NOMO-1 (cell line): ENCODE measurements at regions not wholly inside any gene's neighbourhood (a gene's known extent, or its start where the extent isn't known, plus 50 kb on each side); places are given as distances from the start of the nearest gene placed in this dataset.
"Not testable (repeated sequence)": the region's sequence is repeated elsewhere in the genome, so short reads cannot be mapped to it uniquely, and the experiment has no call there.

ENCODE experiments used
- DNase-seq, 2 experiments: peaks; one replicate each; lab custom pipeline; 2025; ENCODE audit not compliant: unreplicated experiment in 2 of 2; lab: John Stamatoyannopoulos, UW

- DNase-seq: peak; percentile 16 to 32
Observed at GRCh38 chr7:45259966-45260646, 102.5 kb downstream of the RAMP3 start.

GRCh38 chr7:45267262-45267661 is 109.7 kb downstream of the RAMP3 start:
- no peak for DNase-seq

- no peak for DNase-seq
Observed at GRCh38 chr7:45268013-45268412, 110.4 kb downstream of the RAMP3 start.

GRCh38 chr7:45269192-45269591 is 111.6 kb downstream of the RAMP3 start:
- no peak for DNase-seq

GRCh38 chr7:45278763-45279398 is 121.3 kb downstream of the RAMP3 start:
- DNase-seq: no peak

GRCh38 chr7:45289611-45290010 is 132.0 kb downstream of the RAMP3 start:
- not testable (repeated sequence) for DNase-seq

- no peak for DNase-seq
Observed at GRCh38 chr7:45290880-45291279, 133.3 kb downstream of the RAMP3 start.

- DNase-seq: no peak
Observed at GRCh38 chr7:45292481-45292880, 134.9 kb downstream of the RAMP3 start.

- no peak for DNase-seq
Observed at GRCh38 chr7:45293295-45293942, 135.8 kb downstream of the RAMP3 start.

GRCh38 chr7:45294559-45294958 is 137.0 kb downstream of the RAMP3 start:
- DNase-seq: no peak

- DNase-seq: no peak
Observed at GRCh38 chr7:45295222-45295621, 137.6 kb downstream of the RAMP3 start.

- DNase-seq: no peak
Observed at GRCh38 chr7:45296748-45297147, 139.2 kb downstream of the RAMP3 start.

- no peak for DNase-seq
Observed at GRCh38 chr7:45306752-45307305, 149.2 kb downstream of the RAMP3 start.

GRCh38 chr7:45311597-45311996 is 154.0 kb downstream of the RAMP3 start:
- DNase-seq: no peak

- DNase-seq: not testable (repeated sequence)
Observed at GRCh38 chr7:45315512-45315911, 157.9 kb downstream of the RAMP3 start.

- no peak for DNase-seq
Observed at GRCh38 chr7:45324683-45325237, 167.2 kb downstream of the RAMP3 start.

GRCh38 chr7:45325378-45325777 is 167.8 kb downstream of the RAMP3 start:
- no peak for DNase-seq

GRCh38 chr7:45328403-45328981 is 170.9 kb downstream of the RAMP3 start:
- no peak for DNase-seq

GRCh38 chr7:45331563-45331962 is 174.0 kb downstream of the RAMP3 start:
- DNase-seq: no peak

- DNase-seq: not testable (repeated sequence)
Observed at GRCh38 chr7:45335024-45335423, 177.4 kb downstream of the RAMP3 start.

- DNase-seq: no peak
Observed at GRCh38 chr7:45342236-45342635, 184.6 kb downstream of the RAMP3 start.
